K562 (cell line): ENCODE measurements at regions not wholly inside any gene's neighbourhood (a gene's known extent, or its start where the extent isn't known, plus 50 kb on each side); places are given as distances from the start of the nearest gene placed in this dataset.
A peak's percentile ranks its signal among the peaks of the same experiment; 100 is the strongest.

Source experiments
- ATF1 ChIP-seq, 2 experiments: fragments of 450-650 bp in 1 of 2; IDR thresholded peaks; 2 replicates each; pipeline ENCODE4 v1.6.1; 2016; ENCODE audit warnings: missing compliant biosample characterization in 1 of 2, missing genetic modification characterization in 1 of 2
- CAMTA2 ChIP-seq: fragments of 250-450 bp; sonication (Bioruptor Pico); conservative IDR thresholded peaks from 2 replicates; pipeline ENCODE4 v1.5.1; 2022
- ELF1 ChIP-seq: fragments of 200-800 bp; sonication (Bioruptor generic); IDR thresholded peaks from 2 replicates; pipeline ENCODE4 v1.6.1; 2016; ENCODE audit warnings: missing genetic modification characterization, missing compliant biosample characterization
- EP300 ChIP-seq: IDR thresholded peaks from 2 replicates; pipeline ENCODE4 v1.6.1; 2012; ENCODE audit warnings: low read length, improper control_type of control experiment
- FOXJ3 ChIP-seq: sonication (generic); formaldehyde crosslinking; IDR thresholded peaks from 2 replicates; pipeline ENCODE4 v1.4.0; 2020; ENCODE audit warnings: mild to moderate bottlenecking, missing genetic modification reagents
- GTF2E2 ChIP-seq: fragments of 200-800 bp; sonication (Bioruptor generic); IDR thresholded peaks from 2 replicates; pipeline ENCODE4 v1.6.1; 2016; ENCODE audit warnings: missing genetic modification characterization, missing compliant biosample characterization
- JUND ChIP-seq, 2 experiments: IDR thresholded peaks; 2 replicates in 1 of 2; 3 replicates in 1 of 2; pipeline ENCODE4 v1.6.1; 2011; ENCODE audit warnings: borderline replicate concordance in 2 of 2, low read depth in 2 of 2, low read length in 2 of 2, improper control_type of control experiment in 1 of 2, missing biosample characterization in 1 of 2, missing genetic modification characterization in 1 of 2, missing genetic modification reagents in 1 of 2
- KDM1A ChIP-seq, 2 experiments: fragments of 450-650 bp; IDR thresholded peaks; 2 replicates each; pipeline ENCODE4 v1.6.1; 2016; ENCODE audit warnings: mild to moderate bottlenecking in 2 of 2
- MAFF ChIP-seq: IDR thresholded peaks from 2 replicates; pipeline ENCODE4 v1.6.1; 2012; ENCODE audit warnings: low read length, improper control_type of control experiment
- MED1 ChIP-seq: sonication (generic); formaldehyde crosslinking; IDR thresholded peaks from 2 replicates; pipeline ENCODE4 v1.8.1; 2023; ENCODE audit warnings: missing genetic modification reagents, borderline replicate concordance
- RBFOX2 ChIP-seq: fragments of 200-400 bp; formaldehyde crosslinking; IDR thresholded peaks from 2 replicates; pipeline ENCODE4 v1.6.1; 2017; ENCODE audit warnings: low read depth, mild to moderate bottlenecking, low read length, moderate library complexity
- RBM17 ChIP-seq: fragments of 200-400 bp; formaldehyde crosslinking; IDR thresholded peaks from 2 replicates; pipeline ENCODE4 v1.6.1; 2017; ENCODE audit warnings: low read depth, mild to moderate bottlenecking, low read length, borderline replicate concordance
- SAFB ChIP-seq: fragments of 200-400 bp; formaldehyde crosslinking; IDR thresholded peaks from 2 replicates; pipeline ENCODE4 v1.6.1; 2017; ENCODE audit warnings: low read depth, low read length, borderline replicate concordance
- SPI1 ChIP-seq: IDR thresholded peaks from 2 replicates; pipeline ENCODE4 v1.6.1; 2011; ENCODE audit warnings: low read depth, low read length, control low read depth, borderline replicate concordance
- TCF7L2 ChIP-seq: fragments of 150-350 bp; IDR thresholded peaks from 2 replicates; pipeline ENCODE4 v1.6.1; 2016; ENCODE audit warnings: low read depth, mild to moderate bottlenecking, low read length, moderate library complexity
- ZNF174 ChIP-seq: fragments of 250-450 bp; sonication (Bioruptor Pico); IDR thresholded peaks from 2 replicates; pipeline ENCODE4 v1.4.0; 2020; ENCODE audit warnings: mild to moderate bottlenecking
- ZNF175 ChIP-seq: fragments of 200-800 bp; sonication (Bioruptor generic); IDR thresholded peaks from 2 replicates; pipeline ENCODE4 v1.6.1; 2016; ENCODE audit warnings: low read depth, mild to moderate bottlenecking, missing genetic modification characterization, missing compliant biosample characterization
- ZNF512 ChIP-seq: IDR thresholded peaks from 2 replicates; pipeline ENCODE4 v1.6.1; 2016; ENCODE audit warnings: missing genetic modification characterization, missing compliant biosample characterization
- TF ChIP-seq, protein P1 (sequence below): fragments of 250-450 bp; sonication (Bioruptor Pico); IDR thresholded peaks from 2 replicates; pipeline ENCODE4 v1.4.0; 2020; ENCODE audit warnings: mild to moderate bottlenecking
- TF ChIP-seq, protein P2 (sequence below): fragments of 450-650 bp; IDR thresholded peaks from 2 replicates; pipeline ENCODE4 v1.6.1; 2017; ENCODE audit warnings: antibody characterized with exemption
- TF ChIP-seq, protein P3 (sequence below): fragments of 450-650 bp; IDR thresholded peaks from 2 replicates; pipeline ENCODE4 v1.6.1; 2017; ENCODE audit warnings: mild to moderate bottlenecking, moderate library complexity

DNA sequence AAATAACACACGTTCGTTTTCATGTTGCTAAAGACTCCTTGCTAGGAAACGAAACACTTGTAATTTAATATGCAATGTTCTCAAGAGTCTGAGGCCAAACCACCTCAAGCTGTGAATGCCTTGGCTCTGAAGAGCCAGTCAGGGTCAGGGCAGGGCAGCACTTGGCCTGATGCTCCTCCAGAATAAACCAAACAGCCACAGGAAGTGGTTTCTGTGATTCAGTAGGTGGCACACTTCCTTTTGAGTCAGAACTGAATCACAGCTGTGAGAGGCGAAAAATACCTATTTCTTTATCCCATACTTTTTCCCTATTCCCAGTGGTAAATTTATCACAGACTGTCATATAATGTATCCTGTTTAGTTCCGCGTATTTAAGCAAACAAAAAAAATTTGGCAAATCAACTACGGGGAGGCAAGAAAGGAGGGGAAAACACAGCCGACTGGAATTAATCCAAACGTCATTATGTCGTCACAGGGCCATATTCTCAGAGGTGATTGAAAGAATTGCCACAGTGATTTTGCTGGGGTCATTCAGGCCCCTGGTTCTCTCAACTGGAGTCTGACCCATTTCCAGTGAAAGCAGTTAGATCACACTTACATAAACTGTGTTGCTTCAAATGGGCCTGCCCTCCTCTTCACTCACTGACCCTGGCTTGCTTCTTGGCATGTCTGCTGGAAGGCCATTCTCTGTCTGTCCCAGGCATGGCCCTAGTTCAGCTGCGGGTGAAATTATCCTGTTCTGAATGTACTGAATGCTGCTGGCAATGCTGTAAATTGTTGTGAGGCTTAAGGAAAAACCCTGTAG lies 71.2 kb downstream of the ARRDC3 start (continued):
- TF ChIP-seq ZNF512 (no peak), EP300 (0 out of 2 replicates have a peak, but pooled peaks have one; percentile 16), ZNF174 (CRISPR knock-in tag) (no peak), CAMTA2 (CRISPR knock-in tag) (no peak), TCF7L2 (no peak), KDM1A (IDR thresholded peaks at IDR 0.05) (peak; percentile 90 to 94), GTF2E2 (tag) (no peak), ATF1 (CRISPR knock-in tag; IDR thresholded peaks at IDR 0.05) (no peak), ATF1 (tag; IDR thresholded peaks at IDR 0.05) (peak; percentile 50), SPI1 (peak; percentile 40; the same call in 1 of the 2 replicates), ZNF175 (CRISPR knock-in tag) (peak; percentile 52; the same call in 1 of the 2 replicates), FOXJ3 (CRISPR knock-in tag) (no peak), RBFOX2 (no peak), SAFB (no peak), MAFF (no peak), RBM17 (no peak), MED1 (no peak), JUND (IDR thresholded peaks at IDR 0.05; ENCODE audit: borderline replicate concordance, low read depth, low read length) (0 out of 2 replicates have a peak, but pooled peaks have one; percentile 43), JUND (tag; IDR thresholded peaks at IDR 0.05; ENCODE audit: borderline replicate concordance, low read depth, low read length) (no peak; the same call in 2 of the 3 replicates), ELF1 (tag) (no peak)
- TF ChIP-seq, protein P1, sequence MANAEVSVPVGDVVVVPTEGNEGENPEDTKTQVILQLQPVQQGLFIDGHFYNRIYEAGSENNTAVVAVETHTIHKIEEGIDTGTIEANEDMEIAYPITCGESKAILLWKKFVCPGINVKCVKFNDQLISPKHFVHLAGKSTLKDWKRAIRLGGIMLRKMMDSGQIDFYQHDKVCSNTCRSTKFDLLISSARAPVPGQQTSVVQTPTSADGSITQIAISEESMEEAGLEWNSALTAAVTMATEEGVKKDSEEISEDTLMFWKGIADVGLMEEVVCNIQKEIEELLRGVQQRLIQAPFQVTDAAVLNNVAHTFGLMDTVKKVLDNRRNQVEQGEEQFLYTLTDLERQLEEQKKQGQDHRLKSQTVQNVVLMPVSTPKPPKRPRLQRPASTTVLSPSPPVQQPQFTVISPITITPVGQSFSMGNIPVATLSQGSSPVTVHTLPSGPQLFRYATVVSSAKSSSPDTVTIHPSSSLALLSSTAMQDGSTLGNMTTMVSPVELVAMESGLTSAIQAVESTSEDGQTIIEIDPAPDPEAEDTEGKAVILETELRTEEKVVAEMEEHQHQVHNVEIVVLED (CRISPR knock-in tag), result no peak
- TF ChIP-seq, protein P2, sequence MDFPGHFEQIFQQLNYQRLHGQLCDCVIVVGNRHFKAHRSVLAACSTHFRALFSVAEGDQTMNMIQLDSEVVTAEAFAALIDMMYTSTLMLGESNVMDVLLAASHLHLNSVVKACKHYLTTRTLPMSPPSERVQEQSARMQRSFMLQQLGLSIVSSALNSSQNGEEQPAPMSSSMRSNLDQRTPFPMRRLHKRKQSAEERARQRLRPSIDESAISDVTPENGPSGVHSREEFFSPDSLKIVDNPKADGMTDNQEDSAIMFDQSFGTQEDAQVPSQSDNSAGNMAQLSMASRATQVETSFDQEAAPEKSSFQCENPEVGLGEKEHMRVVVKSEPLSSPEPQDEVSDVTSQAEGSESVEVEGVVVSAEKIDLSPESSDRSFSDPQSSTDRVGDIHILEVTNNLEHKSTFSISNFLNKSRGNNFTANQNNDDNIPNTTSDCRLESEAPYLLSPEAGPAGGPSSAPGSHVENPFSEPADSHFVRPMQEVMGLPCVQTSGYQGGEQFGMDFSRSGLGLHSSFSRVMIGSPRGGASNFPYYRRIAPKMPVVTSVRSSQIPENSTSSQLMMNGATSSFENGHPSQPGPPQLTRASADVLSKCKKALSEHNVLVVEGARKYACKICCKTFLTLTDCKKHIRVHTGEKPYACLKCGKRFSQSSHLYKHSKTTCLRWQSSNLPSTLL, result no peak
- TF ChIP-seq, protein P3, sequence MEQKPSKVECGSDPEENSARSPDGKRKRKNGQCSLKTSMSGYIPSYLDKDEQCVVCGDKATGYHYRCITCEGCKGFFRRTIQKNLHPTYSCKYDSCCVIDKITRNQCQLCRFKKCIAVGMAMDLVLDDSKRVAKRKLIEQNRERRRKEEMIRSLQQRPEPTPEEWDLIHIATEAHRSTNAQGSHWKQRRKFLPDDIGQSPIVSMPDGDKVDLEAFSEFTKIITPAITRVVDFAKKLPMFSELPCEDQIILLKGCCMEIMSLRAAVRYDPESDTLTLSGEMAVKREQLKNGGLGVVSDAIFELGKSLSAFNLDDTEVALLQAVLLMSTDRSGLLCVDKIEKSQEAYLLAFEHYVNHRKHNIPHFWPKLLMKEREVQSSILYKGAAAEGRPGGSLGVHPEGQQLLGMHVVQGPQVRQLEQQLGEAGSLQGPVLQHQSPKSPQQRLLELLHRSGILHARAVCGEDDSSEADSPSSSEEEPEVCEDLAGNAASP, result no peak
